Ishikawa (cell line): ENCODE measurements at regions not wholly inside any gene's neighbourhood (a gene's known extent, or its start where the extent isn't known, plus 50 kb on each side); places are given as distances from the start of the nearest gene placed in this dataset.

Experiments
- CEBPB ChIP-seq: IDR thresholded peaks from 2 replicates; pipeline ENCODE4 v1.6.1; 2012
- CREB1 ChIP-seq: IDR thresholded peaks from 2 replicates; pipeline ENCODE4 v1.6.1; 2012; ENCODE audit warnings: low read depth
- EGR1 ChIP-seq: IDR thresholded peaks from 2 replicates; pipeline ENCODE4 v1.6.1; 2012
- EP300 ChIP-seq: IDR thresholded peaks from 2 replicates; pipeline ENCODE4 v1.6.1; 2012; ENCODE audit warnings: borderline replicate concordance
- FOXM1 ChIP-seq: IDR thresholded peaks from 2 replicates; pipeline ENCODE4 v1.6.1; 2012; ENCODE audit warnings: low read depth, borderline replicate concordance
- MAX ChIP-seq: IDR thresholded peaks from 2 replicates; pipeline ENCODE4 v1.6.1; 2012
- NFIC ChIP-seq: IDR thresholded peaks from 2 replicates; pipeline ENCODE4 v1.6.1; 2012
- RAD21 ChIP-seq: IDR thresholded peaks from 2 replicates; pipeline ENCODE4 v1.6.1; 2012; ENCODE audit warnings: low read depth
- REST ChIP-seq: IDR thresholded peaks from 2 replicates; pipeline ENCODE4 v1.6.1; 2012; ENCODE audit warnings: low read depth, mild to moderate bottlenecking
- TAF1 ChIP-seq: IDR thresholded peaks from 2 replicates; pipeline ENCODE4 v1.6.1; 2012; ENCODE audit warnings: low read depth, mild to moderate bottlenecking
- TCF12 ChIP-seq: IDR thresholded peaks from 2 replicates; pipeline ENCODE4 v1.6.1; 2012; ENCODE audit warnings: low read depth
- TEAD4 ChIP-seq: IDR thresholded peaks from 2 replicates; pipeline ENCODE4 v1.6.1; 2012
- USF1 ChIP-seq: IDR thresholded peaks from 2 replicates; pipeline ENCODE4 v1.6.1; 2012
- YY1 ChIP-seq: IDR thresholded peaks from 2 replicates; pipeline ENCODE4 v1.6.1; 2012; ENCODE audit warnings: low read depth
- ZBTB7A ChIP-seq: IDR thresholded peaks from 2 replicates; pipeline ENCODE4 v1.6.1; 2012; ENCODE audit warnings: low read depth

- TF ChIP-seq CEBPB: no peak
- TF ChIP-seq USF1: no peak
- TF ChIP-seq NFIC: no peak
- no peak for TF ChIP-seq EGR1
- no peak for TF ChIP-seq EP300
- TF ChIP-seq TCF12: no peak
- no peak for TF ChIP-seq TEAD4
Measured at GRCh38 chr15:31457161-31457560, 130.5 kb downstream of the KLF13 start.

GRCh38 chr15:31457631-31458526 lies 131.2 kb downstream of the KLF13 start:
- TF ChIP-seq USF1: no peak
- TF ChIP-seq YY1: no peak
- TF ChIP-seq ZBTB7A: no peak
- no peak for TF ChIP-seq EGR1
- no peak for TF ChIP-seq TCF12
- no peak for TF ChIP-seq TEAD4
- TF ChIP-seq CREB1: no peak
- no peak for TF ChIP-seq EP300

GRCh38 chr15:31458596-31459399 lies 132.2 kb downstream of the KLF13 start:
- TF ChIP-seq TCF12 (no peak), CREB1 (no peak), RAD21 (no peak)

- TF ChIP-seq FOXM1: no peak
- no peak for TF ChIP-seq TCF12
- TF ChIP-seq RAD21: no peak
- no peak for TF ChIP-seq CREB1
- TF ChIP-seq YY1: no peak
Measured at GRCh38 chr15:31459400-31459748, 132.7 kb downstream of the KLF13 start.

GRCh38 chr15:31461375-31461774 lies 134.7 kb downstream of the KLF13 start:
- TF ChIP-seq RAD21: no peak
- TF ChIP-seq TCF12: no peak
- TF ChIP-seq CREB1: no peak
- no peak for TF ChIP-seq NFIC
- no peak for TF ChIP-seq USF1
- TF ChIP-seq TAF1: no peak
- TF ChIP-seq YY1: no peak
- no peak for TF ChIP-seq EGR1
- TF ChIP-seq TEAD4: no peak
- TF ChIP-seq CEBPB: no peak
- no peak for TF ChIP-seq EP300
- TF ChIP-seq REST: no peak
- TF ChIP-seq ZBTB7A: no peak
- no peak for TF ChIP-seq MAX
- TF ChIP-seq FOXM1: no peak

- no peak for TF ChIP-seq ZBTB7A
- no peak for TF ChIP-seq TCF12
- no peak for TF ChIP-seq CREB1
- no peak for TF ChIP-seq CEBPB
- TF ChIP-seq TEAD4: no peak
- TF ChIP-seq YY1: no peak
- no peak for TF ChIP-seq EP300
- TF ChIP-seq EGR1: no peak
- TF ChIP-seq FOXM1: no peak
- no peak for TF ChIP-seq RAD21
- TF ChIP-seq MAX: no peak
- no peak for TF ChIP-seq NFIC
- no peak for TF ChIP-seq TAF1
- no peak for TF ChIP-seq USF1
- TF ChIP-seq REST: no peak
Measured at GRCh38 chr15:31461911-31462480, 135.4 kb downstream of the KLF13 start.
